ENCODE measurements at regions not wholly inside any gene's neighbourhood (a gene's known extent, or its start where the extent isn't known, plus 50 kb on each side); places are given as distances from the start of the nearest gene placed in this dataset.
"Not testable (repeated sequence)": the region's sequence is repeated elsewhere in the genome, so short reads cannot be mapped to it uniquely, and the experiment has no call there.

DNA sequence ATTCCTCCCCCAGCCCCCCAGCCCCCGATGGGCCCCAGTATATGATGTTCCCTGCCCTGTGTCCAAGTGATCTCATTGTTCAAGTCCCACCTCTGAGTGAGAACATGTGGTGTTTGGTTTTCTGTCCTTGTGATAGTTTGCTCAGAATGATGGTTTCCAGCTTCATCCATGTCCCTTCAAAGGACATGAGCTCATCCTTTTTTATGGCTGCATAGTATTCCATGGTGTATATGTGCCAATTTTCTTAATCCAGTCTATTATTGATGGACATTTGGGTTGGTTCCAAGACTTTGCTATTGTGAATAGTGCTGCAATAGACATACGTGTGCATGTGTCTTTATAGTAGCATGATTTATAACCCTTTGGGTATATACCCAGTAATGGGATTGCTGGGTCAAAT lies 495.3 kb downstream of the OMA1 start:
- DNase-seq: not testable (repeated sequence)

DNA sequence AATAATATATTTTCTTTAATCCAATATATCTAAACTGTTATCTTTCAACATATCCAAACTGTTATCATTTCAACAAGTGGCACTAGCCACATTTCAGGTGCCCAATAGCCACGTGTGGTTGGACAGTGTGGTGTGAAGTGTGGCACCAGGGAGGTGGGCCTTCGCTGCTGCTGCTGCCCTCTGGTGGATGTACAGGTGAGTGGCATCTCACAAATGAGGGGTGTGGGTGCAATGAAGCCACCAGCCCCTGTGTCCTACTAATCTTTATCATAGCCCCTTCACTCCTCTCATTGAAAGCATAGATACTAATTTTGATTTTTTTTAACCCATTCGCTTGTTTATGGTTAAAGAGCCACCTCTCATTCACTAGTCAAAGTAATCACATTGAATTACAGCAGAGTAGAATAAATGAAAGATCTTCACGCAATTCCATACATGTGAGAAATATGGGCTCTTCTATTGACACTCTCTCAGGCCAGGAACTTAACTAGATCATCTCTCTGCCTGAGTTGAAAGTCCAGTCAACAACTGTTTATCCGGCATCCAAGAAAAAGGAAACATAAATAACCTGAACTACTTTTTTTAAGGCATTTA lies 499.2 kb downstream of the OMA1 start:
- no peak for DNase-seq

DNA sequence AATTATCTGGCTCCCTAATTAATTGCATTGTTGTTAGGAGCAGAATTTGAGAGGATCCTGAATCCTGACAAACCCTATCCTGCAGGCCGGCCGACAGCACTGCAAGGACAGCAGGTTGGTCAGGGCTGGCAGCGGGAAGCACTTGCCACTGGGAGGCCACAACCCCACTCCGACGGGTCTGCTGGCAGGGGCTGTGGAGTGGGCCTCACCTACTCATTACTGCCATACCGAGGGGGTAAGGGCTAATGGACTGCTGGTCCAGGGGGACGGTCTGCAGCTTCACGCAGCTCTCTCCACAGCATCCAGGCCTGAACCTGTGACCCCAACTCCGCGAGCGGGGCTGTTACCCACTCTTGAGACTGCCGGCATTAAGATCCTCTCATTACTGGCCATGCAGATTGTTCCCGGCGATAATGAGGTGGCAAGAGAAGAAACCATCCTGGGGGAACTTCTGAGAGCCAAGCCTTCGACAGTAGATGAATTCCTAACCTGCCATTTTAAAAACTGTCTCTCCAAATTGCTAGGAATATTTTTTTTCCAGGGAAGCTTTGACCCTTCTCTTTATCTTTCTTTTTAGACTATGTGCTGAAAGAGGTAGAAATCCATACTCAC lies 501.3 kb downstream of the OMA1 start:
- no peak for DNase-seq

DNA sequence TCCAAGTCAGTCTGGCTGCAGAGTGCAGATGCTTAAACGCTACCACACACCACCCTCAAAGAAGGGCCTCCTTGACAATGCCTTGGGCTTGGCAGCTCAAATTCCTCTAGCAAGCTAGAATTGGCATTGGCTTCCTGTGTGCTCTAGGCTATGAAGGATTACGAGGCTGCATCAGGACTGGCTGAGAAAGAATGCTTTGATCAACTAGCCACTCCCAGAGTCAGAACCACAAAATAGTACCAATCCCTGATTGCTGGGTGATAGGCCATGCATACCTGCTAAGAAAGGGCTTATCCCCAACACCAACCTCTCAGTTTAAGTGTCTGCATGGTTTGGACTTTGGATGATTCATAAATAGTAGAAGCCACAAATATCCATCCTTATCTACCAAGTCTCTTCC lies 504.9 kb downstream of the OMA1 start:
- DNase-seq: peak; percentile 33

DNA sequence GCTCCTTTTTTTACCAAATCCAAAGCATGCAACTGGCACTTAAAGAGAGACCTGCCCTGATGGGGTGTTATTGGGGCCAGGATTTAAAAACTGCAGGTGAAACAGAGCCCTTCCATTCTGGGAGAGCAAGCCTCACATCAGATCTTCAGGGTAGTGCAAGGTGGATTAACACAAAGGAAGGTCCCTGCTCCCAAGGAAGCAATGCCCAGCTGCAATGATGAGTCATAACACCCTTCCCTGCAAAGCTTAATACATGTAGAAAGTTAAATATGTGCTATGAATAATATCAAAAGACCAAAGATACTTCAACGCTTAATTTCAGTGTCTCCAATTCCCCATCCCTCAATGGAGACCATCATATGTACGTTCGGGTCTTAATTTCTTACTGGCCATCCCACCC lies 508.0 kb downstream of the OMA1 start:
- DNase-seq: no peak

- DNase-seq: no peak
These were observed 511.0 kb downstream of the OMA1 start for GRCh38 chr1:58035523-58035922.

DNA sequence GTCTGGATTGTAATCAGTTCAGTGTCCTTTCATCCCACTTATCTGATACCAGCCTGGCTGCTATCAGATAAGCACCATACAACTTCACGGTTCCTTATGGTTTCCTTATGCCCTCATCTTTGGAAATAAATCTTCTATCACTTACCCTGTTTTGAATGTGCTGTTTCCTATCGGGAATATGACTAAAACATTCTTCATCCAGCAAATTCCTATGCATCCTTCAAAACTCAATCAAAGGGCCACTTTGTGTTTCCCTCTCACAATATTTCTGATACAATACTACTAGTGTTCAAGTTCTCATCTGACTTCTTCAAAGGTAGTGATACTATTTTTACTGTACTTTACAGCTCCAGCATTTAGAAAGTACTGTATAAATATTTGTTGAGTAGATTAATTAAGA lies 513.2 kb downstream of the OMA1 start:
- no peak for DNase-seq

DNA sequence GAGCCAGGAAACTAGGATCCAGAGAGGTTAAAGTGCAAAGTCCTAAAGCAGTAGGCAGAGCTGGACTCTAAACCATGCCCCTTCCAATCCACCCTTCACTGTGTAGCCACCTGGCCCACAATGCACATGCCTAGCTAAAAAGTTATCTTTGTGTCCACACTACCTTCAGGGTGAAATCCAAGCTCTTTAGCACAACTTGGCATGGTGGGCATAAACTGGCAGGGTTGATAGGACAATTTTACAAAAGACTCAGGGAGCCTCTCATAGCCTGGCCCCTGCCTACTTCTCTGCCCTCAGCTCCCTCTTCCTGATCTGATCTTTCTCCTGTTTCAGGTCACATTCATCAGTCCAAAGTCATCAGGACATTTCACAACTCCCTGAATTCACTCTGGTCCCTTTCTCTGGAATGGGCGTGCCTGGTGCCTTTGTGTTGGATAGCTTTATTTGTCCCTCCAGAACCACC lies 513.9 kb downstream of the OMA1 start:
- DNase-seq: no peak

DNA sequence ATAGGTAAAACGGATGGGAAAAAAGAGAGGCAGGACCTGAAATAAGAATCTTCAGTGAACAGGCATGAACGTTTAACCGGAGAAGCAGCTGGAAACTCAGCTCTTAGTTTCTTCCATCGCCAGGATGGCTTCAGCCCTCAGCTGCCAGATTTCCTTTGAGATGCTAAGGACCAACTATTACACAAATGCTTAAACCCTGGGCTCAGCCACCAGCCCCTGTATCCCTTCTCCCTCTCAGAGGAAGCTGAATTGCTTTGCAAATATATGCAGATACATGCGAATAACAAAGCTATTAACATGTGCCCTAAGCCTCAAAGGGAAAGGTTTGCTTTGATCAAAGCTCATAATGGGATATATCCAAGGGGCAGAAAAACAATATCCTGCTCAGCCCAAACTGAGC lies 515.1 kb downstream of the OMA1 start:
- DNase-seq: no peak

DNA sequence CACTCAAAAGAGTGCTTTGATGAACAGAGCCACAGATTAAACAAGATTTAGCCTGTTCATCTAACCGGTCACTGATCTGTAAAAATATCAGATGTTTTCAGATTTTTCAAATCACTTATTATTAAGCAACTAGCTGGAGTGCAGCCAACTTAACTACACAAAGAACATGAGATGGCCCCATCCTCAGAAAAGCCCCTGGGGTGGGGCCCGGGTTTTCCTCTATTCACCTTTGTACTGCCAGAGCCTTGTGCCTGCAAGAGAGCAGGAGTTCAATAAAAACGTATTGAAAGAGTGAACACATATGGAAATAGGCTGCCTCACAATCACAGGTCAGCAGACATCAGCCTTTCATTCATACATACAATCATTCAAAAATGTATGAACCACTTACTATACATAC lies 516.1 kb downstream of the OMA1 start:
- no peak for DNase-seq

- no peak for DNase-seq
These were observed 528.9 kb downstream of the OMA1 start for GRCh38 chr1:58017641-58018040.

DNA sequence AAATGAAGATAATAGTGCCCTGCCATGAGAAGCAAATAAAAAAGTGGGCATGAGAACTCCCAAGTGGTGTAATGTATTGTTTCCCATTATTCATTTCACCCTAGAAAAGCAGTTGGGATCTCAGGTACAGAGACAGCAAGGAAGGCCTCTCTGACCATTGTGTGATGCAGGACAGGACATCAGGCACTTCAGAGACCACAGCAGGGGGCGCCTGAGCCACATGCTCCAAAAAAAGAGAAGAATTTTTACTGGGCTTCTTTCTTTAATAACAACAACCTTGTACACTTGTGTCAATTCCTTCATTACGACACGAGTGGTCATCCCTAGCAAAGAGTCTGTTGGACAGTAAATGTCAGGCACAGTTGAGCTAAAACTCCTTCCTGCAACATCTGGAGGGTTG lies 533.3 kb downstream of the OMA1 start:
- no peak for DNase-seq

DNA sequence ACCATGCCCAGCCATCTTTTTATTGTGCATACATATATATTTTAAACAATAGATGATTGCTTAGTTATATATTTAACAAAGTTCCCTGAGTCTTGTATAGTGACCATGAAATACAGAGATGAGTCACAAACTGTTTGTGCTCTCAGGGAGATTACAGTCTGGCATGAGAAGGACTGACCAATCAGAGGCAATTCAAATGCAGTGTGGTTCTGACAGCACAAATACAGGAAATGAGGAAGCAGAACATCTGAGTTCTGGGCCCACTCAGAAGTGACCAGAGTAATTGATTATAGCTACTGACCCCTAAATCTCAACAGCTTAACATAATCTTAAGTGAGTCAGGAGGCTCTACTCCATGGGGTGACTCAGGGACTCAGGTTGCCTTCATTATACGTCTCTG lies 534.5 kb downstream of the OMA1 start:
- DNase-seq: no peak

DNA sequence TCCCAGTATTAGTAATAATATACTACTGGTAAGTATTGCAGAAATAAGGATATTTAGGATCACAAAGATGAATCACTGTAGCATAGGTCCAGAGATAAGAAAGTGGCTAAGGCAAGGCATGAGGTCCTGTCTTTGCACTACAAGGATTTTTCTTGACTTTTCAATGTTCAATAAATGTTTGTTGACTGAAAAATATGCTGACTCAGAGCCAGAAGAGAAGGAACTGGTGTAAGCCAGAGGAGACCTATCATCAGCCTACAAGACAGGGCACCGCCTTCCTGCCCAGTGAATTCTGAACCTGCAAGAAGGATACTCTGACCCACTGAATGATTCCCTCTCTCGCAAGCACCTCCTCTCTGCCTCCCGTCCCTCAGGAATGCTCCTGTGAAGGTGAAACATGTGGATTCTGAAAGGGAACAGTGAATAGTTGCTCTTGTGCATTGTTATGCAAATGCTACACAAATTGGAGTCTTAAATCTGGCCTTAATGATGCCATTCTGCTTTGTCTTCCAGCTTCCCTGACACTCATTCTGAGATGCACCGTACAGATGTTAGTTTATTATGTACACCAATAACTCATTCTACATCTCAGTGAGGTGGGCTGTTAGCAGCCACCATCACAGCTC lies 540.0 kb downstream of the OMA1 start:
- no peak for DNase-seq

GRCh38 chr1:58005212-58005611 lies 541.3 kb downstream of the OMA1 start:
- DNase-seq: no peak

GRCh38 chr1:58003988-58004387 lies 542.5 kb downstream of the OMA1 start:
- no peak for DNase-seq

GRCh38 chr1:58003059-58003458 lies 543.5 kb downstream of the OMA1 start:
- no peak for DNase-seq

- DNase-seq: no peak
These were observed 545.7 kb downstream of the OMA1 start for GRCh38 chr1:58000821-58001220.

GRCh38 chr1:58000116-58000515 lies 546.4 kb downstream of the OMA1 start:
- no peak for DNase-seq

DNA sequence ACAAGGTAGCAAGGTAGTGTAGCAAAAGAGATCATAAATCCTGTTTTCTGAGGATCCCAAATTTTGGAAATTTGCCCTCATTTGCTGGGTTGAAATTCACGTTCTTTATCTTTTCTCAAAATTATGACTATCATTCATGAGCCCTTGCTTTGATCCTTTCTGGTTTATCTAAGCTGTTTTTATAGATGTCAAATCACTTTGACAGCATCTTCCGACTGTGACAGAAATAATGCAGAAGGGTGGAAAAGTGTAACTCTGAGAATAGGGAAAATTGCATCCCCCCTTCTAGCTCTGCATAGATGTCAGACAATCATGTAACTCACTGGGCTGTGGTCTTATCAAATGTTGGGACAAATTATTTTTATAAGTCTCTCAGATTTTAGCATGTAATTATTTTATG lies 550.1 kb downstream of the OMA1 start:
- no peak for DNase-seq

- no peak for DNase-seq
These were observed 555.2 kb downstream of the OMA1 start for GRCh38 chr1:57991289-57991688.

GRCh38 chr1:57989877-57990276 lies 556.6 kb downstream of the OMA1 start:
- no peak for DNase-seq

DNA sequence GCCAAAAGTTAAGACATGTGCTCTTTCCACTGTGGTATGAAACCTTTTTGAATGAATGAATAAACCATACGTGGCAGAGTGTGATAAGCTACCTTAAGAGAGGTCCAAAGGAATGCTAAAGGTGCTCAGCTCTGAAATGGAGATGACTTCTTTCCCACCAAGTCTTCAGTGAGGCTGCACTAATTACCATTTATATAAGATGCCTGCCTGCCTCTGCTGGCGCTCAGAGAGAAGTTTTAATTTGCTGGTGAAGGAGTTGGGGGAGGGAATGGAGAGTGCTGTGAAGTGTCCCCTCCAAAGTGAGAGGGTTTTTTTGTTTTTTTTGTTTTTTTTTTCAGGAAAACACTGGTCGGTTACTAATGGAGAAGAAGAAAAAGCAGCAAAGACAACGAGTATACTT lies 559.0 kb downstream of the OMA1 start:
- DNase-seq: no peak

DNA sequence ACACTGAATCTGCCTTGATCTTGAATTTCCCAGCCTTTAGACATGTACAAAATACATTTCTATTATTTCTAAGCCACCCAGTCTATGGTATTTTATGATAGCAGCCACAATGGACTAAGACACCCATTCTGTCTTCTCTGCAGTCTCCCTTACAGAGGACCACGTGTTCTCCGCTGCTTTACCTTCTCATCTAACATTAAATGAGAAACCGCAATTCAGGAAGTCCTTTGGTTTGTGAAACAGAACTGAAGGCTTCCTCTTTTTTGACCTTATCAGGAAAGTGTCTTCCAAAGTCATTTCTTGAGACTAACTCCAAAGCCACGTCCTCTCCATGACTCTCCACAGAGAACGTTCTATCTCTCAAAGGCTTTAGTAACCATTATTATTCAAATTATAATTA lies 560.1 kb downstream of the OMA1 start:
- DNase-seq: no peak

- no peak for DNase-seq
These were observed 560.4 kb upstream of the DAB1 start for GRCh38 chr1:57984277-57984676.
